Fibroblast of lung (primary cell): ENCODE measurements at regions not wholly inside any gene's neighbourhood (a gene's known extent, or its start where the extent isn't known, plus 50 kb on each side); places are given as distances from the start of the nearest gene placed in this dataset.

ENCODE experiments used
- DNase-seq, 2 donors: peaks; one replicate each; pipeline versions ENCODE4 v3.0.0 to v3.0.0-alpha.2; 2010; ENCODE audit warnings: low read depth in 2 of 2
- H2AFZ ChIP-seq: 2 replicates; pipeline ENCODE4 v1.5.1; 2012; ENCODE audit warnings: low read length, control low read depth, inconsistent platforms
- H3K27ac ChIP-seq: 2 replicates; pipeline ENCODE4 v1.5.1; 2011; ENCODE audit warnings: low read length, control low read depth; ENCODE audit not compliant: insufficient read depth
- H3K27me3 ChIP-seq: 2 replicates; pipeline ENCODE4 v1.5.1; 2011; ENCODE audit warnings: mild to moderate bottlenecking, low read length; ENCODE audit not compliant: control insufficient read depth, insufficient read depth
- H3K36me3 ChIP-seq: 2 replicates; pipeline ENCODE4 v1.5.1; 2011; ENCODE audit warnings: low read length; ENCODE audit not compliant: control insufficient read depth, insufficient read depth
- H3K4me1 ChIP-seq: 2 replicates; pipeline ENCODE4 v1.5.1; 2011; ENCODE audit warnings: low read length; ENCODE audit not compliant: control insufficient read depth, insufficient read depth; ENCODE audit errors: extremely low read depth
- H3K4me2 ChIP-seq: 2 replicates; pipeline ENCODE4 v1.5.1; 2011; ENCODE audit warnings: low read length, control low read depth; ENCODE audit not compliant: insufficient read depth; ENCODE audit errors: extremely low read depth
- H3K4me3 ChIP-seq, 4 experiments: fragments of 200-600 bp in 1 of 4; sonication (generic) in 1 of 4; replicated peaks in 1 of 4; 2 replicates each; pipeline ENCODE4 v1.5.1; 2011 to 2016; ENCODE audit warnings: low read length in 4 of 4, low read depth in 3 of 4, mild to moderate bottlenecking in 3 of 4, control low read depth in 2 of 4, inconsistent platforms in 1 of 4, mixed read lengths in 1 of 4; ENCODE audit not compliant: insufficient read depth in 1 of 4; ENCODE audit errors: control extremely low read depth in 1 of 4
- H3K79me2 ChIP-seq: 2 replicates; pipeline ENCODE4 v1.5.1; 2012; ENCODE audit warnings: mild to moderate bottlenecking, low read length, inconsistent platforms; ENCODE audit not compliant: control insufficient read depth, insufficient read depth
- H3K9ac ChIP-seq: 2 replicates; pipeline ENCODE4 v1.5.1; 2011; ENCODE audit warnings: mild to moderate bottlenecking, low read length, control low read depth; ENCODE audit not compliant: insufficient read depth
- H3K9me3 ChIP-seq: 2 replicates; pipeline ENCODE4 v1.5.1; 2012; ENCODE audit warnings: low read depth, low read length; ENCODE audit not compliant: control insufficient read depth, insufficient read depth
- H4K20me1 ChIP-seq: 2 replicates; pipeline ENCODE4 v1.5.1; 2011; ENCODE audit warnings: low read length; ENCODE audit not compliant: control insufficient read depth, insufficient read depth; ENCODE audit errors: extremely low read depth
- CTCF ChIP-seq, 2 donors: IDR thresholded peaks in 1 of 2; conservative IDR thresholded peaks in 1 of 2; 1 replicate in 1 of 2; 2 replicates in 1 of 2; pipeline ENCODE4 v1.5.1; 2011 to 2012; ENCODE audit warnings: low read length in 2 of 2, control low read depth in 1 of 2, inconsistent platforms in 1 of 2, low read depth in 1 of 2, mild to moderate bottlenecking in 1 of 2
- EZH2 ChIP-seq: IDR thresholded peaks from 2 replicates; pipeline ENCODE4 v1.5.1; 2012; ENCODE audit warnings: low read length, control low read depth, mild to moderate bottlenecking; ENCODE audit errors: missing control alignments

GRCh38 chr13:80782441-80782840 is 441.5 kb upstream of the SPRY2 start:
- Histone ChIP-seq H3K4me2 (no peak overlapping the region), H4K20me1 (no peaks in the 10 kb centered on the region), H3K27ac (no peak overlapping the region), H3K4me1 (no peaks in the 10 kb centered on the region), H2AFZ (no peak overlapping the region), H3K79me2 (no peaks in the 10 kb centered on the region), H3K9ac (no peak overlapping the region), H3K27me3 (no peaks in the 10 kb centered on the region), H3K36me3 (no peaks in the 10 kb centered on the region), H3K4me3 (no peak overlapping the region), H3K9me3 (no peaks in the 10 kb centered on the region)
- DNase-seq = no peak
- TF ChIP-seq EZH2 (no peak), CTCF (conservative IDR thresholded peaks at IDR 0.05 in 1 of 2, IDR thresholded peaks at IDR 0.05 in 1 of 2; ENCODE audit: low read depth in 1 of 2, low read length in 2 of 2) (no peak)

DNA sequence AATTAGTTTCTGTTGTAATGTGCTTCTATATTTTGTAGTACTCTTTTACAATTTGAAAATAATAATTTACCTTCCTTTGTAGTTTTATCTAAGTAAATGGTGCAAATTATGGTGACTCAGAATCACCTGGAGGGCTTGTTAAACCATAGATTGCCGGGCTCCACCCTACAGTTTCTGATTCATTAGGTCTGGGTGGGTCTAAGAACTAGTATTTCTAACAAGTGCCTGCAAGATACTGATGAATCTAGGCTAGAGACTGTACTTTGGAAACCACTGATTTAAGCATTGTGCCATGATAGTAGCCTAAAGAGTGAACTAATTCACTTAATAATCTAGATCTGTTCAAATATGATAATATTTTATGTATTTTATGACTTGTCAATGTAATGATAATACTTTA is 437.4 kb upstream of the SPRY2 start:
- Histone ChIP-seq H3K27ac (no peak overlapping the region), H3K79me2 (no peaks in the 10 kb centered on the region), H3K9ac (no peak overlapping the region), H3K4me2 (no peak overlapping the region), H3K27me3 (no peaks in the 10 kb centered on the region), H3K9me3 (no peaks in the 10 kb centered on the region), H3K36me3 (no peaks in the 10 kb centered on the region), H4K20me1 (no peaks in the 10 kb centered on the region), H3K4me3 (no peak overlapping the region), H3K4me1 (no peaks in the 10 kb centered on the region), H2AFZ (no peak overlapping the region)
- TF ChIP-seq EZH2 (no peak), CTCF (conservative IDR thresholded peaks at IDR 0.05 in 1 of 2, IDR thresholded peaks at IDR 0.05 in 1 of 2; ENCODE audit: low read depth in 1 of 2, low read length in 2 of 2) (no peak)
- DNase-seq = no peak

- Histone ChIP-seq H3K79me2 (no peaks in the 10 kb centered on the region), H4K20me1 (no peaks in the 10 kb centered on the region), H3K4me1 (no peaks in the 10 kb centered on the region), H3K9me3 (no peaks in the 10 kb centered on the region), H3K27ac (no peak overlapping the region), H3K4me3 (no peak overlapping the region), H3K36me3 (no peaks in the 10 kb centered on the region), H3K4me2 (no peak overlapping the region), H3K9ac (no peak overlapping the region), H2AFZ (no peak overlapping the region), H3K27me3 (no peaks in the 10 kb centered on the region)
- TF ChIP-seq CTCF (conservative IDR thresholded peaks at IDR 0.05 in 1 of 2, IDR thresholded peaks at IDR 0.05 in 1 of 2; ENCODE audit: low read depth in 1 of 2, low read length in 2 of 2) = no peak
- TF ChIP-seq EZH2 = no peak
- DNase-seq = no peak
These were observed 416.8 kb upstream of the SPRY2 start for GRCh38 chr13:80757694-80758093.
